AG08396 (cell line): ENCODE measurements at regions not wholly inside any gene's neighbourhood (a gene's known extent, or its start where the extent isn't known, plus 50 kb on each side); places are given as distances from the start of the nearest gene placed in this dataset.
"Not testable (repeated sequence)": the region's sequence is repeated elsewhere in the genome, so short reads cannot be mapped to it uniquely, and the experiment has no call there.

ENCODE experiments used
- DNase-seq: peaks from one replicate; pipeline ENCODE4 v3.0.0; 2012; ENCODE audit warnings: low spot score, mixed read lengths

DNA sequence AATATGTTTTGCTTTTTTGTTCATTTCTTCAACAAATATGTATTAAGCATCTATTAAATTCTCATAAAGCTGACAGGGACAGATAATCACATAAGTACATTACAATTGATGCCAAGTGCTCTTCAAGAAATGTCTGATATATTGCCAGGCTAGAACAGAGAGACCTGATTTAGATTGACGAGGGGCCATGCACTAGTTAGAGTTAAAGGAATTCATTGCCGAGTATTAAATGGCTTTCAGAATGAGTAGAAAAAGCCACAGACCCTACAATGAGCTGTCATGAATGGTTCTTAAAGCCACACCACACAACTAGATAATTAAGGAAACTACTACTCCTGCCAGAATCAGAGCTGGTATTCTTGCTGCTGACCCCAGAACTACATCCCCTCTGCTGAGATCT lies 250.2 kb upstream of the MME start:
- no peak for DNase-seq

DNA sequence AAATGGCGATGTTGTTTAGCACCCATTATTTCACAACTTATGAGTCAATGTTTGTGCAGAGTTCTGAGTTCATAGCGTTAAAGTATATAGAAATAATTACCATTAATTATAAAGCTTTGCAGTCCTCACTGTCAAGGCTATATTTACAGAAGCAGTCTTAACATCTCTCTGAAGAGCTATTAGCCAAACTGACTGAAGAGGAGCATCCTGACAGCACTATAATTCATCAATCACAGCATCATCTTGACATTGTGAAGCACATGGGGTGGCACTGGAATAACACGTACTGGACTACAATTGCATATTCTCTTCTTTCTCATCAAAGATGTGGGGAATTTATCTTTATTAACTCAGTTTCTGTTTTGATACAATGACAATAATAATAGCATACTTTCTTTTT lies 260.6 kb upstream of the MME start:
- DNase-seq = no peak

DNA sequence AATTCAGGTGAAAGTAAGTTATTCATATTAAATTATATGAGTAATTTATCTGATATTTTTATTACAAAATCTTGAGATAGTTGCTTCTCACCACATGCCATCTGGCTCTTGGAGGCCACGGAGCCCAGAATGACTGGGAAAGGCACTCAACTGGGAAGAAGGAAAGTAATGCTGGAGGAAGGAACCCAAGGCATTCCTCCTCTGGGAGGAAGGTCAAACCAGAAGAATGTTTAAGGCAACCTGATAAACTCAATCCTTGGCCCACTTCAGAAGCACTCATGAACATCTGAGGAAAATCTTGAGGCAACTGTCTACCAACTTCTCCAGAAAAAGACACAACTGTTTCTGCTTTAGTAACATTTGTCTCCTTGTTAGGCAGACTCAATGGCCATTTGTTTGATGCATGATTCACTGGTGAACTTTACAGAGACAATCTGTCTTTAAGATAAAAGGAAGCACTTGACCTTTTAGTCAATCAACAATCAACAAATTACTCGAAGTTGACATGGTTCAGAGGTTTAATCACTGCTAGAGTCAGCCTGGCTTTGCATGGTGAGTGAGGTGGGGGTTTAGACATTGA lies 261.4 kb upstream of the MME start:
- no peak for DNase-seq

DNA sequence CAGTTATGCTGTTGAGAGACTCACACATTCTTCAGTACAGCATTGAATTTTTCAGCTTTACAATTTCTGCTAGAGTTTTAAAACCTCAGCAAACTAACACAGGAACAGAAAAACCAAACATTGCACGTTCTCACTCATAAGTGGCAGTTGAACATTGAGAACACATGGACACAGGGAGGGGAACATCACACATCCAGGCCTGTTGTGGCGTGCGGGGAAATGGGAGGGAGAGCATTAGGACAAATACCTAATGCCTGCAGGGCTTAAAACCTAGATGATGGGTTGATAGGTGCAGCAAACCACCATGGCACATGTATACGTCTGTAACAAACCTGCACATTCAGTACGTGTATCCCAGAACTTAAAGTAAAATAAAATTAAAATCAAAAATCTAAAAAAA lies 270.1 kb upstream of the MME start:
- DNase-seq = not testable (repeated sequence)

DNA sequence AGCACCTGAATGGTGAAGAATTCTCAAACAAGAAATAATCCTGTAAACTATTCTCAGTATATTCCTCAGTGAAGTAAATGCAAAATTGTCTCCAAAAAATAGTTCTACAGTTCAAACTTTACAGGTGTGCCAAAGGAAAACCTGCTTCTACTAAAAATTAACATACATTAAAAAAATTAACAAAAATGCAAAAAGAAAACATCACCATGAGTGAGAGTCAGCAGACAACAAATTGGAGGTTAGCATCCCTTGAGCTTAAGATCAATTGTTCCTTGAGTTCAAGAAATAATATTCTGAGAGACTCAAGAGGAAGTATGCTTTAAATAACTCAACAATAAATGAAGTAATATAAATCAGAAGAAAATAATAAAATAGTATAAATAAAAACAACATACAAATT lies 278.4 kb upstream of the MME start:
- no peak for DNase-seq

DNA sequence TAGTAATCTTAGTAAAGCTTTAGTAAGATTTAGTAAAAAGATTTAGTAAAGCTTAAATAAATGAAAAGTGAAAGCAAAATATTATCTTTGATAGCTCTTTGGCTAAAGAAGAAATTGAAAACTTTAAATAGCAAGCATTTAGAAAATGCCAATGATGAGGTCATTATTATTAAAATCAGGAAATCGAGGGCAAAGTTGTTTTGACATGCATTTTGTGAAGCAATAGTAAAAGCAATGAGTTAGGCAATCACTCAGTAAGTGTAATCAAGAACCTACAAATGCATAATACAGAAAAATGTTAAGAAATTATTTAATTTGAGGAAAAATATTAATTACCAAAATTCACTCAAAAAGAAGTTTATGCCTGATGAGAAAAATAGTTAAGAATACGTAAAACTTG lies 280.3 kb upstream of the MME start:
- no peak for DNase-seq

DNA sequence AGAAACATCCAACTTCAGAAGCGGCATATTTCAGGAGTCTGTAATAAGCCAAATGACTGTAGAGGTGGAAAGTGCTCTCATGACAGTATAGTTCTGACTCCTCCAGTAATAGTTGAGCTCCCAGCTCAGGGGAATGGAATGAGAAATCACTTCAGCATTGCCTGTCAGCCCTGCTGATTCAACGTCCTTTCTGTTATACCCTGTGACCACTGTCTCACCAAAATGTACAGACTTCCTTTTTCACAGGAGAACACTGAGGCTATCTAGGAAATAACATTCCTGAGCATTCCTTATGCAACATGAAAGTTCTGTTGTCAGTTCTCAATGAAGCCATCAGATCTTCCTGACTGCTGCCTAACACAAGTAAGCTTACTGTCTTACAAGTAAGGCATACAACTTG lies 284.5 kb upstream of the MME start:
- DNase-seq = peak; percentile 73

DNA sequence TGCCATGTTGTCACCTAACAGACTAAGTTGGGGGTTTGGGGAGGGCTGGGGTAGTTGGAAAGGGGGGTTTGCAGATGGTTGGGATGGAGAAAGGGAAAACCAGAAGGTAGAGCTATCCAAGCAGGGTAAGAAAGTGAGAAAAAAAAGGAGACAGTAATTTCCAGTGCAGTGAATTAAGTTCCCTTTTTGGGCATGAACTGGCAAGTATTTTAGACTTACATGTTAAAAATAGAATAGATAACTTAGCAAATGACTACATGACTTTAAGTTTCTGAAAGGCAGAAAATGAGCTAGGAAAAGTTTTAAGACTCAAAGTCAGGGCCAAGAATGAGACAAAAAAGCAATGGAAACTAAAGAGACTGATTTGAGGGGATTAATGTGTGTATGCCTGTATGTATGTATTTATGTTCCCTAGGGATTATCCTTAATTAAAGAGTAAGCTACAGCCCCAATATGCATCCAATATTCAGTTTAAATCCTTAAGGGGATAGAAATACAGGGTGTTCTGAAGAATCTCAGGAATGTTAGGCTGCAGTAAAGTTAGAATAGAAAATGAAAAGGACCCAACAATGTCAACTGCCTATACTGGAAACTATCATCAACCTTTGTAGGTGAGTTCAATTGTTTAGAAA lies 285.2 kb upstream of the MME start:
- no peak for DNase-seq

DNA sequence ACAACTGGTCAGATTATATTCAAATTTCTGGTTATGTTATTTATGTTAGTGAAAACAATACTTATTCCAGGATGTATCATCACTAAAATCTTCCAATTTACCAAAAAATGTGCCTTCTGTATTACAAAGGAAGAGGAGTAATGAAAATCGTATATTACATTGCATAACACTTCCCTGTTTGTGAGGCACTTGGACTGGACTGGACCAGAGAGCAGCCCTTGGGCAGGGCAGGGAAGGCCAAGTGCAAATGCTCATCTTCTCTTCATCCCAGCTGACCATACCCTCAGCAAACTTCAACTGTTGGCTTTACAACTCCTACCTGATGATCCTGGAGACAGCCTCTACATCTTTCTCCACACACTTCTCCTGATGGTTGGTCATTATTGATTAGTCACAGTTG lies 285.7 kb upstream of the MME start:
- no peak for DNase-seq

DNA sequence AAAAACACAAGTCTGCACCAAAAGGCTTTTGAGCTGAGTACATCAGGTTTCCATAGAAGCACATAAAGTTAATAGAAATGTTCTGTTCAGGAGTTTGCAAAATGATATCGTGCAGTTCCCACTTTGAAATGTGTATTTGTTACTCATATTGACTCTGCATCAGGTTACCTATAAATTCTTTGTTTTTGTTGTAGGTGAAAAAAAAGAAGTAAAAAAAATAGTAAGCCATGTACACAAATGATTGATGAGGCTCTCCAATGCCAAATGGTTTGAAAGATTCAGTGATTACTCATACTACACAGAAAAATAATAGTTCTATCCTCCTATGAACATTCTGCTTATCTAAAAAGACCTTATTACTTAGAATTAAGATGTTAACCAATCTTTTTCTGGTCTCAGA lies 287.3 kb upstream of the MME start:
- no peak for DNase-seq

DNA sequence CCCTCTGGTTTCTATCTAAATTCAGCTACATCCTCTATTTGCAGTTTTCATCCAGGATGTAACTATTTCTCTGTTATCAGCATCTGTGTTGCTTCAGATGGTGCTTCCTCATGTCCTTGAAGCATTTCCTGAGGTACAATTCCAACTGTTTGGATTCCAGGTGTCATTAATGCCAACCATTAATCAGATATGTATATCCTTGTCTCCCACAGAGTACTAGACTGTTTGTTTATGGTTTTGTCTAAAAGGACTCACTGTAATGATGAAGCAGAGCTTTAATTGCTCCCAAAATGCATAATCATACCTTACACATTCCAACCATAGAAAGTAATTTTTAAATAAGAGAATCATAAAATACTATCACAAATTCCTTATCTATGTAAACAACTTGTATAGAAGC lies 288.5 kb upstream of the MME start:
- DNase-seq = no peak

DNA sequence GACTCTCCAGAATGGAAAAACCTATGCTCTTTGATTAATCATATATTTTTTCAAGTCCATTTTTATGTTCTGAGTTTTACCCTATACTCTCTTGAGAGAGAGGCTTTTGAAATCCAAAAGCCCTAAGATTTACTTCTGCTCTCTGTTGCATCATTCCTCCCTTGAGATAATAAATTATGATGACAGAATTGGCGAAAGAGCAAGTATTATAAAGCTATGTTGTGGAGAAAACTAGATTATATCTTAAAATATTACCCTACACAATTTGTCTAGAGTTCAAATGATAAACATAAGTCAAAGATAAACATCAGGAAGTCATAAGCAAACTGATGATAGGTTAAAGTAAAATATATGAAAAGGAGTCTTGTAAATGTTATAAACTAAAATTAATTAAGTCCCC lies 293.4 kb upstream of the MME start:
- DNase-seq = no peak

DNA sequence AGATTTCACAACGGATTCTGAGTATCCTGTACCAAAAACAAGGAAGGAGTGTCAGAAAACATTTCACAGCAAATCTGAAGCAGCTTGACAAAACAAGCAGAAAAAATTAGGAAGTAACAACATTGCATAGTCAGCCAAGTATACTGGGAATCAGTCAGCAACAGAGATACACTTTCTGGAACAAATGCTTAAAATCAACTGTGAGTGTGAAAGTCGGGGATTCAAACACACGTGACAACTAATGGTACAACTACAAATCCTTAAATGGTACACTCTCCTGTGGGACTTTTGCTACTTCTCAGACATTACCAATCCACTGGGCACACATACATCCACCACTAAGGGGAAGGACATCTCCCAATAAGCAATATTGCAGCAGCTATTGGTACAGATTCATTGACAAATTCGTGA lies 296.6 kb upstream of the MME start:
- no peak for DNase-seq

DNA sequence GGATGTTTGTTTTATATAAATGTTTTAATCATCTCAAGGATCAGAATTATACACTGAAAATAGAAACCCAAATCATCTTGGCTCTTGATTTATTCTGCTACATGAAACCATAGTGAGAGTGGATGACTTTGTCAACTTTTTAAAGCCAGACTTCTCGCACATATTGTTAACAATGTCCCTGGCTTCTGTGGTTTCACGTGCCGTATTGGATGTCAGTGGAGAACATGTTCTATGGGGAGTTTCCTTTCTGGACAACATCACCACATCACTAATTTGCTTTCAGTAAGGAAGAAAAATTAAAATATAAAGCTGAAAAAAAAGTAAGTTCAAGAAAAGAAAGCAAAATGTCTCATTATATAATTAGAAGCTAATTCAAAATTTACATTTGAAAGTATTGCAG lies 297.1 kb upstream of the MME start:
- DNase-seq = no peak

DNA sequence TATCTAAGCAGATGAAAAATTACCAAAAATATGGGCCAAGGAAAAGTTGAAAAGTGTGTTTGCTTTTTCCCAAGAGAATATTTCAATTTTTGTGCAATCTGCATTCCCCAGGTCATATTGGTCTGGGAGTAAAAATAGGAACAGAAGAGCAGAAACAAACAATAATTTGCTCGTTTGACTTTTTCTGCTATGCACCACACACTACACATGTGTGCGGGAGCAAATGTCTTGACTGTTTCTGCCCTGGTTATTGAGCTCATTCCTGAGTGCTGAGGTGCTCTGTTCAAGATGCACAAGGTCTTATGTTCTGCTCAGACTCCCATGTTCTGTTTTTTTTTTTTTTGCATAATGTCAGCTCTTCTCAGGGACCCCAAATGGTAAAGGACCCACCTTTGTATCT lies 298.0 kb upstream of the MME start:
- no peak for DNase-seq

DNA sequence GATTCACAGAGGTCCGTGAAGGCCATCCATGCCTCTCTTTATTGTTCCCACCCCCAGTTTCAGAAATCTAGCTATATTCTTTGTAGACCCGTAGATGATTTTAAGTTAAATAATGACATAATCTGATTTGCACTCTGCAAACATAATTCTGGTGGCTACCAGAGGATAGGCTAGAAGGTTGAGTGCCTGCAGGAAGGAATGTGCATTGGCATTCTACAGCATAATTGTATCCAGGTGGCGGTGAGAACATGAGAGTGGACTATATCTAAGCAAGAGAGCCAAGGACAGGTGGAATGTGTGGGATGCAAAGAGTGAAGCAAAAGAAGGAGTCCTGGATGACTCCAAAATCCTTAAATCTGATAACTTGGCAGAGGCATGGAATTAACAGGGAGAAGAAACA lies 298.5 kb upstream of the MME start:
- DNase-seq = no peak

DNA sequence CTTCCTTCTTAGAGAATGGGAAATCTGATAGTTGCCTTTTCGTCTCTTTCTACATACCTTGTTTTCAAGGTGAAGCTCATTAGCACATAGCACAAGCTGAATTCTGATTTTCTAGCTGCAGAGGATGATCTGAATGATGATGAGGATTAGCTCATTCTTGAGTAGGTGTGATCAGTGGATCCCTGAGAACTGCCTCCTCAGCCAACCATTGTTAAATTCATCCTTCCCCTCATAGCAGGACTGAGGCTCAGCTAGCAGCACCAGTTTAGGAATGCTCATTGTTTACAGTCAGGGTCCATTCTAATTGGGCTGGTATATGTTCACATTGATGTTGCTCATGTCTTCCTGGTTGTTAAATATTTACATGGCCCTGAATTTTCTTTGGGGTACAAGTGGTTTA lies 299.9 kb upstream of the MME start:
- no peak for DNase-seq

DNA sequence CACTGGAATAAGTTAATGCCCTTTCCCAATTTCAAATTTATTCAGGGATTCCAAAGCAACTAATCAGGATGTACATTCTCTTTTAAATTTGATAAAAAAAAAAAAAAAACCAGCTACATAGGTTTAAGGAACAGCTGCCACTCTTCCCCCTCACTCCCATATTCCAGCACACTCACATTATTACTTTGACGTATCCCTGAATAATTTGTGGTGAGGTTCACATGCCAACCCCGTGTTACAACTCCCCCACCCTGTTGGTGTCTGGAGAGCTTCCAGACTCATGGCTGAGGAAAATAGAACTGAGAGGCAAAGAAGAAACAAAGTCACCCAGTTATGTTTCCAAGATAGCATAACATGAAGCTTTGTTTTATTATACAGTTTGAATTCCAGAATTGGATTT lies 300.5 kb upstream of the MME start:
- DNase-seq = peak; percentile 58

DNA sequence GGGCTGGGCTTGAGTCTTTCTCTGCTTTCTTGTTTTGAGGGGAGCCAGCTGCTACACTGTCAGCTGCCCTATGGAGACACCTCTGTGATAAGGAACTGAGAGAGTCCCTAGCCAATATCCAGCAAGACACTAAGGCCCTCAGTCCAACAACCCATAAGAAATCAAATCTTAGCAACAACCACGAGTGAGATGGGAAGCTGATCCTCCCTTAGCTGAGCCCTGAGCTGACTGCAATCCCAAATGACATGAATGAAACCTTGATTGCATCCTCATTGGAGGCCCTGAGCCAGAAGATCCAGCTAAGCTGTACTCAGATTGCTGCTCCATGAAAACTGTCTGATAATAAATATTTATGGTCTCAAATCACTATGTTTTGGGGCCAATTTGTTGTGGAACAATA lies 302.1 kb upstream of the MME start:
- no peak for DNase-seq

DNA sequence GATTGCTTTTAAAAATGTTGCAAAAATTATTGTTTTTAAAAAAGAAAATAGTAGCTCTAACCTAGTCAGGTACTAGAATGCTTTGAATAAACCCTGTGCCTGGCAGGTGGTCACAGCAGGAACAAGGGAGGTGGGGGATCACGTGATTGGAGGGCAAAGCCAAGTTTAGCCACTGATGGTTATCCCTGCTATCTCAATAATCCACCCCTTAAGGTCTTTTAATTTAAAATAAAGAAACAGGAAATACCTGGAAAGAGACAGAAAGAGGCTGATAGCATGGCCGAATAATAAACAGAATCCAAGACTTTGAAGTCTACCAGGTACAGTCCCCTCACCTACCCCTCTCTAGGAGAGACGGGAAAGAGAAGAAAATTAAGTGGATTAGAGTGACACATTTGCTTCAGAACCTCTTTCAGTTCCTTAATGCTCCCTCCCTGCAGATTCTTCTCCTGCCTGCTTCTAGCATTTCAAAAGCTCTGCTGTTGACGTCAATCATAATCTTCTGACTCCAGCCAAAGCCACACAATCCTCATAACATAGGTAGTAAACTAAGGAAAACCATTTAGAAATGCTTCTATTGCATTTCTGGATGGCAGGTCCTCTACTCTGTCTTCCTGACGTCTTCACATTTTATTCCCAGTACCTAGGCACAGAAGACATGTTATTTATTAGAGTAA lies 303.4 kb upstream of the MME start:
- DNase-seq = no peak

DNA sequence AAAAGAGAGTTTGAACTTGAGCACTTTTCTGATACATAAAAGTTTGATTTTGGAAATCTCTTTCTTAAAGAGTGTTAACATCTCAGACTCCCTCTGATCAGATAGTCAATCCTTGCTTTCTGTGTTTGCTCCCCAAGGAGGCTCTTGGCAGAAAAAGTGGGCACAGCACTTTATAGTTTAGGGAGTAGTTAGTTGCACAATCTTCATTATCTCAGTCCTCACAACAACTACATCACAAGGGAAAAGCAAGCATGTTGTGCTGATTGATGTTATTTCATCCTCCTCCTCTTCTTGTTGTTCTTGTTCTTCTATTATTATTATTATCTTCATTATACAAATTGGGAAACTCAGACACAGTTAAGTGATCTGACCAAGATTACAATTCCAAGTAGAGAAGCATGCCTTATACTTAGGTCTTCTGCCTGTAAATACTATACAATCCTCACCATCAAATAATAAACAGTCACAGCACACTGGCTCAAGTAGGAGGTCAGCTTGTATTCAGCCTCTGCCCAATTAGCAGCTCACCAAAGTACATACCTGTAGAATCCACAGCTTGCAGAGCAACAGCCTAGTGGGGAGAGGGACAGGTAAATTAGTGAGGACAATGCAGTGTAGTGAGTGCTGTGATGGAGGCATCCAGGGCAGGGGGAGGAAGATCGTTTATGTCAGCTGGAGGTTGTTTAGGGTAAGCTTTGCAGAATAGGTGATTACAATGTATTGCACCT lies 304.1 kb upstream of the MME start:
- DNase-seq = no peak

DNA sequence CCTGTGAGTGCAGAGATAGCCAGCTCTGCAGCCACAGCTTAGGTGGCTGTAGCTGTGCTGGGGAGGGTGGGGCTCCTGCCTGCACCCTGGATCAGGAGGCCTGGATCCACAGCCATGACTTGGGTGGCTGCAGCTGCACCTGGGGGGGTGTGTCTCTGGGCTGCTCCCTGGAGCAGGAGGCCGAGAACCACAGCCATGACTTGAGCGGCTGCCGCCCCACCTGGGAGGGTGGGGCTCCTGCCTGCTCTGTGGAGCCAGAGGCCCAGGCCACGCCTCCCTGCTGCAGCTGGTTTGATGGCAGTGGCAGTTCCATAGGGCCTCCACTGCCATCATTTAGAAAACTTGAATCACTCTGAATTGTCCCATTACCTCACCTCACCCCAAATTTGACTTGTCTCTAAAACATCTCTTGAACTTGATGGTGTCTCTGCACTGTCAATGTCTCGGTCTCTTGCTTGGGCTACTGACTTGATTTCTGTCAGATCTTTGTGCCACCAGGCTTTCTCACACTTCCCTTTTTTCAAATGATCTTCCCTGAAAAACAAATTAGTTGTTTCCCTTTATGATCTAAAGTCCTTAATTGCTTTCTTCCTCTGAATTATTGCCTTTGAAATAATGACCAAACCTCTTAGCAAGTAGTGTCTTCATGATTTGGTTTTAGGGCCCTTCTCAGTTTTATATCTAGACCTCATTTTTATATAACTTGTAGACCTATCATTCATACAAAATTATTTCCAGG lies 313.2 kb upstream of the MME start:
- DNase-seq = no peak
